NCI-H1105 treated with DMSO at 0.1 percent for 48 hours (cell line): ENCODE measurements at regions not wholly inside any gene's neighbourhood (a gene's known extent, or its start where the extent isn't known, plus 50 kb on each side); places are given as distances from the start of the nearest gene placed in this dataset.
"Not testable (repeated sequence)": the region's sequence is repeated elsewhere in the genome, so short reads cannot be mapped to it uniquely, and the experiment has no call there.

ENCODE experiments used
- DNase-seq: peaks from one replicate; lab custom pipeline; 2025; lab: John Stamatoyannopoulos, UW

GRCh38 chr1:90349510-90349909, 354.6 kb downstream of the ZNF326 start:
- no peak for DNase-seq

GRCh38 chr1:90348934-90349333, 354.0 kb downstream of the ZNF326 start:
- DNase-seq, result no peak

- not testable (repeated sequence) for DNase-seq
These were observed 353.5 kb downstream of the ZNF326 start for GRCh38 chr1:90348459-90348858.

- no peak for DNase-seq
These were observed 352.5 kb downstream of the ZNF326 start for GRCh38 chr1:90347366-90347765.

- no peak for DNase-seq
These were observed 351.8 kb downstream of the ZNF326 start for GRCh38 chr1:90346757-90347156.

GRCh38 chr1:90346349-90346748, 351.4 kb downstream of the ZNF326 start:
- no peak for DNase-seq

GRCh38 chr1:90344963-90345730, 350.2 kb downstream of the ZNF326 start:
- no peak for DNase-seq

- DNase-seq, result no peak
These were observed 346.6 kb downstream of the ZNF326 start for GRCh38 chr1:90341516-90341915.

- peak; percentile 88 for DNase-seq
These were observed 345.7 kb downstream of the ZNF326 start for GRCh38 chr1:90340606-90341005.

GRCh38 chr1:90339811-90340210, 344.9 kb downstream of the ZNF326 start:
- DNase-seq, result peak; percentile 29

GRCh38 chr1:90336552-90337324, 341.8 kb downstream of the ZNF326 start:
- no peak for DNase-seq

- DNase-seq, result no peak
These were observed 340.6 kb downstream of the ZNF326 start for GRCh38 chr1:90335558-90335957.

GRCh38 chr1:90334137-90334536, 339.2 kb downstream of the ZNF326 start:
- DNase-seq, result no peak

- no peak for DNase-seq
These were observed 330.3 kb downstream of the ZNF326 start for GRCh38 chr1:90325168-90325567.

GRCh38 chr1:90322186-90322585, 327.3 kb downstream of the ZNF326 start:
- DNase-seq, result no peak

GRCh38 chr1:90319918-90320317, 325.0 kb downstream of the ZNF326 start:
- DNase-seq, result no peak

GRCh38 chr1:90318431-90318830, 323.5 kb downstream of the ZNF326 start:
- no peak for DNase-seq

- no peak for DNase-seq
These were observed 322.7 kb downstream of the ZNF326 start for GRCh38 chr1:90317628-90318027.

GRCh38 chr1:90314533-90314932, 319.6 kb downstream of the ZNF326 start:
- no peak for DNase-seq

- no peak for DNase-seq
These were observed 318.9 kb downstream of the ZNF326 start for GRCh38 chr1:90313778-90314177.

GRCh38 chr1:90309806-90310205, 314.9 kb downstream of the ZNF326 start:
- DNase-seq, result no peak

- DNase-seq, result no peak
These were observed 313.5 kb downstream of the ZNF326 start for GRCh38 chr1:90308421-90308820.

- no peak for DNase-seq
These were observed 310.7 kb downstream of the ZNF326 start for GRCh38 chr1:90305577-90305976.
